Neural progenitor cell (in vitro differentiated cells): ENCODE measurements at regions not wholly inside any gene's neighbourhood (a gene's known extent, or its start where the extent isn't known, plus 50 kb on each side); places are given as distances from the start of the nearest gene placed in this dataset.

Source experiments
- DNase-seq: peaks from one replicate; pipeline ENCODE4 v3.0.0-alpha.2; 2016; ENCODE audit warnings: low spot score
- H2AFZ ChIP-seq: fragments of 200-600 bp; sonication (generic); replicated peaks from 2 replicates; pipeline ENCODE4 v1.6.1; 2016; ENCODE audit warnings: antibody characterized with exemption
- H3F3A ChIP-seq: fragments of 200-600 bp; sonication (generic); 2 replicates; pipeline ENCODE4 v1.6.1; 2016; ENCODE audit warnings: antibody characterized with exemption, low read depth
- H3K27ac ChIP-seq: fragments of 200-600 bp; sonication (generic); 2 replicates; pipeline ENCODE4 v1.5.1; 2016; ENCODE audit warnings: mild to moderate bottlenecking
- H3K27me3 ChIP-seq: fragments of 200-600 bp; sonication (generic); 2 replicates; pipeline ENCODE4 v1.6.1; 2016; ENCODE audit warnings: mild to moderate bottlenecking, moderate library complexity
- H3K36me3 ChIP-seq: fragments of 200-600 bp; sonication (generic); 2 replicates; pipeline ENCODE4 v1.5.1; 2016
- H3K4me1 ChIP-seq: fragments of 200-600 bp; sonication (generic); 2 replicates; pipeline ENCODE4 v1.6.1; 2016; ENCODE audit warnings: mixed run types
- H3K4me2 ChIP-seq: fragments of 200-600 bp; sonication (generic); 2 replicates; pipeline ENCODE4 v1.6.1; 2016
- H3K4me3 ChIP-seq: fragments of 200-600 bp; sonication (generic); 2 replicates; pipeline ENCODE4 v1.5.1; 2016
- H3K79me2 ChIP-seq: fragments of 200-600 bp; sonication (generic); 2 replicates; pipeline ENCODE4 v1.6.1; 2016; ENCODE audit warnings: low read depth
- H3K9ac ChIP-seq: fragments of 200-600 bp; sonication (generic); 2 replicates; pipeline ENCODE4 v1.6.1; 2016
- H3K9me3 ChIP-seq: fragments of 200-600 bp; sonication (generic); 2 replicates; pipeline ENCODE4 v1.5.1; 2016; ENCODE audit warnings: low read depth
- H4K20me1 ChIP-seq: fragments of 200-600 bp; sonication (generic); 2 replicates; pipeline ENCODE4 v1.6.1; 2016; ENCODE audit warnings: low read depth
- H3K27ac Mint-ChIP-seq: 3 replicates; pipeline ENCODE4 v1.8.0; 2021; ENCODE audit warnings: mixed read lengths
- H3K27me3 Mint-ChIP-seq: 2 replicates; pipeline ENCODE4 v1.8.0; 2022; ENCODE audit warnings: low read depth, mild to moderate bottlenecking, inconsistent platforms, moderate library complexity, mixed read lengths; ENCODE audit not compliant: insufficient read depth
- H3K36me3 Mint-ChIP-seq: 3 replicates; pipeline ENCODE4 v1.8.0; 2021; ENCODE audit warnings: mixed read lengths
- H3K4me1 Mint-ChIP-seq: 3 replicates; pipeline ENCODE4 v1.8.0; 2021; ENCODE audit warnings: mixed read lengths
- H3K4me3 Mint-ChIP-seq: 3 replicates; pipeline ENCODE4 v1.8.0; 2021; ENCODE audit warnings: mild to moderate bottlenecking, moderate library complexity, mixed read lengths
- H3K9me3 Mint-ChIP-seq: 3 replicates; pipeline ENCODE4 v1.8.0; 2020; ENCODE audit warnings: mixed read lengths
- CTCF ChIP-seq: fragments of 200-600 bp; sonication (generic); IDR thresholded peaks from 2 replicates; pipeline ENCODE4 v1.5.1; 2017; ENCODE audit warnings: antibody characterized with exemption, mild to moderate bottlenecking
- EZH2 ChIP-seq: fragments of 200-600 bp; sonication (generic); IDR thresholded peaks from 2 replicates; pipeline ENCODE4 v1.6.1; 2017; ENCODE audit warnings: antibody characterized with exemption, mild to moderate bottlenecking, moderate library complexity
- EZH2phosphoT487 ChIP-seq: fragments of 200-600 bp; sonication (generic); IDR thresholded peaks from 2 replicates; pipeline ENCODE4 v1.6.1; 2017; ENCODE audit warnings: antibody characterized with exemption

- Mint-ChIP-seq H3K36me3 (peaks cover 2% of the 10 kb centered on the region), H3K27ac (no peak overlapping the region), H3K27me3 (peaks cover 4% of the 10 kb centered on the region), H3K4me3 (no peak overlapping the region), H3K9me3 (peaks cover 12% of the 10 kb centered on the region), H3K4me1 (peaks cover 21% of the 10 kb centered on the region)
- H3K27ac ChIP-seq, result no peak overlapping the region
- no peaks in the 10 kb centered on the region for H3F3A ChIP-seq
- no peaks in the 10 kb centered on the region for H3K36me3 ChIP-seq
- no peaks in the 10 kb centered on the region for H3K9me3 ChIP-seq
- no peaks in the 10 kb centered on the region for H3K27me3 ChIP-seq
- H3K4me3 ChIP-seq, result no peak overlapping the region
- no peaks in the 10 kb centered on the region for H3K4me1 ChIP-seq
- no peak for DNase-seq
- H3K9ac ChIP-seq, result no peak overlapping the region
- TF ChIP-seq EZH2phosphoT487 (no peak), CTCF (no peak), EZH2 (no peak)
- H3K79me2 ChIP-seq, result no peaks in the 10 kb centered on the region
- no peaks in the 10 kb centered on the region for H4K20me1 ChIP-seq
- H3K4me2 ChIP-seq, result no peak overlapping the region
- H2AFZ ChIP-seq, result no peak overlapping the region
Measured at GRCh38 chr4:147360301-147360700, 120.6 kb upstream of the EDNRA start.

GRCh38 chr4:147361726-147362125, 119.2 kb upstream of the EDNRA start:
- H3K4me1 ChIP-seq, result no peaks in the 10 kb centered on the region
- H3K27ac ChIP-seq, result no peak overlapping the region
- no peak overlapping the region for H2AFZ ChIP-seq
- H3K36me3 Mint-ChIP-seq, result no peaks in the 10 kb centered on the region
- peaks cover 4% of the 10 kb centered on the region for H3K27me3 Mint-ChIP-seq
- no peaks in the 10 kb centered on the region for H3F3A ChIP-seq
- H3K27me3 ChIP-seq, result no peaks in the 10 kb centered on the region
- H3K9me3 ChIP-seq, result no peaks in the 10 kb centered on the region
- no peaks in the 10 kb centered on the region for H3K36me3 ChIP-seq
- no peaks in the 10 kb centered on the region for H3K79me2 ChIP-seq
- no peak for DNase-seq
- no peak overlapping the region for H3K4me3 ChIP-seq
- H3K9me3 Mint-ChIP-seq, result peaks cover 8% of the 10 kb centered on the region
- no peak overlapping the region for H3K4me3 Mint-ChIP-seq
- H3K4me2 ChIP-seq, result no peak overlapping the region
- no peak for TF ChIP-seq CTCF
- TF ChIP-seq EZH2, result no peak
- TF ChIP-seq EZH2phosphoT487, result no peak
- H3K27ac Mint-ChIP-seq, result peak overlapping the region; percentile 69
- H3K9ac ChIP-seq, result no peak overlapping the region
- H3K4me1 Mint-ChIP-seq, result peaks cover 17% of the 10 kb centered on the region
- H4K20me1 ChIP-seq, result no peaks in the 10 kb centered on the region

GRCh38 chr4:147362938-147363337, 118.0 kb upstream of the EDNRA start:
- Histone ChIP-seq H3K4me3 (no peak overlapping the region), H2AFZ (peak overlapping the region; percentile 46), H3K4me2 (no peak overlapping the region), H3F3A (no peaks in the 10 kb centered on the region), H3K36me3 (no peaks in the 10 kb centered on the region), H4K20me1 (no peaks in the 10 kb centered on the region), H3K27ac (no peak overlapping the region), H3K9me3 (no peaks in the 10 kb centered on the region), H3K27me3 (no peaks in the 10 kb centered on the region), H3K79me2 (no peaks in the 10 kb centered on the region), H3K9ac (no peak overlapping the region), H3K4me1 (no peaks in the 10 kb centered on the region)
- no peak overlapping the region for H3K27ac Mint-ChIP-seq
- no peak for DNase-seq
- no peak for TF ChIP-seq EZH2
- no peak for TF ChIP-seq EZH2phosphoT487
- TF ChIP-seq CTCF, result no peak
- peaks cover 17% of the 10 kb centered on the region for H3K4me1 Mint-ChIP-seq
- no peak overlapping the region for H3K4me3 Mint-ChIP-seq
- H3K9me3 Mint-ChIP-seq, result peaks cover 4% of the 10 kb centered on the region
- peaks cover 2% of the 10 kb centered on the region for H3K27me3 Mint-ChIP-seq
- H3K36me3 Mint-ChIP-seq, result no peaks in the 10 kb centered on the region
